ENCODE measurements at regions not wholly inside any gene's neighbourhood (a gene's known extent, or its start where the extent isn't known, plus 50 kb on each side); places are given as distances from the start of the nearest gene placed in this dataset.

GRCh38 chr2:208642125-208642779 is 235.7 kb downstream of the PTH2R start:
- no peak for TF ChIP-seq EZH2 (IDR thresholded peaks at IDR 0.05; ENCODE audit: low read depth, unreplicated experiment)
- TF ChIP-seq, protein P1, sequence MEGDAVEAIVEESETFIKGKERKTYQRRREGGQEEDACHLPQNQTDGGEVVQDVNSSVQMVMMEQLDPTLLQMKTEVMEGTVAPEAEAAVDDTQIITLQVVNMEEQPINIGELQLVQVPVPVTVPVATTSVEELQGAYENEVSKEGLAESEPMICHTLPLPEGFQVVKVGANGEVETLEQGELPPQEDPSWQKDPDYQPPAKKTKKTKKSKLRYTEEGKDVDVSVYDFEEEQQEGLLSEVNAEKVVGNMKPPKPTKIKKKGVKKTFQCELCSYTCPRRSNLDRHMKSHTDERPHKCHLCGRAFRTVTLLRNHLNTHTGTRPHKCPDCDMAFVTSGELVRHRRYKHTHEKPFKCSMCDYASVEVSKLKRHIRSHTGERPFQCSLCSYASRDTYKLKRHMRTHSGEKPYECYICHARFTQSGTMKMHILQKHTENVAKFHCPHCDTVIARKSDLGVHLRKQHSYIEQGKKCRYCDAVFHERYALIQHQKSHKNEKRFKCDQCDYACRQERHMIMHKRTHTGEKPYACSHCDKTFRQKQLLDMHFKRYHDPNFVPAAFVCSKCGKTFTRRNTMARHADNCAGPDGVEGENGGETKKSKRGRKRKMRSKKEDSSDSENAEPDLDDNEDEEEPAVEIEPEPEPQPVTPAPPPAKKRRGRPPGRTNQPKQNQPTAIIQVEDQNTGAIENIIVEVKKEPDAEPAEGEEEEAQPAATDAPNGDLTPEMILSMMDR (conservative IDR thresholded peaks at IDR 0.05; ENCODE audit: low read depth in 2 of 2): no peak
